BLaER1 treated with 17β-estradiol and CSF1 and Interleukin-3, amounts not matched to agents 10 nM and 100 nM (cell line): ENCODE measurements at regions not wholly inside any gene's neighbourhood (a gene's known extent, or its start where the extent isn't known, plus 50 kb on each side); places are given as distances from the start of the nearest gene placed in this dataset.

Experiments used
- H3K27ac ChIP-seq, 11 experiments: shearing (Covaris generic); formaldehyde crosslinking; 2 replicates each; pipeline ENCODE4 v1.8.1; 2022
- H3K27me3 ChIP-seq, 11 experiments: shearing (Covaris generic); formaldehyde crosslinking; 2 replicates each; pipeline ENCODE4 v1.8.1; 2022
- H3K36me3 ChIP-seq, 11 experiments: shearing (Covaris generic); formaldehyde crosslinking; 2 replicates each; pipeline ENCODE4 v1.8.1; 2022
- H3K4me1 ChIP-seq, 10 experiments: shearing (Covaris generic); formaldehyde crosslinking; 2 replicates each; pipeline ENCODE4 v1.8.1; 2022
- H3K4me2 ChIP-seq, 11 experiments: shearing (Covaris generic); formaldehyde crosslinking; 2 replicates each; pipeline ENCODE4 v1.8.1; 2022
- H3K4me3 ChIP-seq, 10 experiments: shearing (Covaris generic); formaldehyde crosslinking; 2 replicates each; pipeline ENCODE4 v1.8.1; 2022
- H3K9ac ChIP-seq, 11 experiments: shearing (Covaris generic); formaldehyde crosslinking; 2 replicates each; pipeline ENCODE4 v1.8.1; 2022
- H3K9me3 ChIP-seq, 11 experiments: shearing (Covaris generic); formaldehyde crosslinking; replicated peaks in 1 of 11; 2 replicates each; pipeline ENCODE4 v1.8.1; 2022
- H4K20me1 ChIP-seq, 11 experiments: shearing (Covaris generic); formaldehyde crosslinking; 2 replicates each; pipeline ENCODE4 v1.8.1; 2022
- Cebpa-rat ChIP-seq, 11 experiments: shearing (Covaris generic); IDR thresholded peaks; 2 replicates each; pipeline ENCODE4 v1.8.1; 2022

GRCh38 chr2:155301221-155301620, 602.7 kb downstream of the KCNJ3 start:
- Histone ChIP-seq H3K9ac (no peak overlapping the region), H3K4me1 (peaks cover 0 to 8% (median 0%) of the 10 kb centered on the region in 10 experiments; a peak in 3 of 20 replicates), H4K20me1 (no peaks in the 10 kb centered on the region), H3K4me3 (no peak overlapping the region), H3K4me2 (no peak overlapping the region), H3K9me3 (no peaks in the 10 kb centered on the region), H3K27me3 (no peaks in the 10 kb centered on the region), H3K36me3 (no peaks in the 10 kb centered on the region), H3K27ac (no peak overlapping the region)
- TF ChIP-seq Cebpa-rat (IDR thresholded peaks at IDR 0.05): no peak

GRCh38 chr2:155298001-155298400, 599.5 kb downstream of the KCNJ3 start:
- H3K4me1 ChIP-seq: peaks cover 0 to 11% (median 0%) of the 10 kb centered on the region in 10 experiments; a peak in 3 of 20 replicates
- TF ChIP-seq Cebpa-rat (IDR thresholded peaks at IDR 0.05): no peak
- H3K27me3 ChIP-seq: no peaks in the 10 kb centered on the region
- H3K9me3 ChIP-seq: no peaks in the 10 kb centered on the region
- no peak overlapping the region for H3K9ac ChIP-seq
- no peaks in the 10 kb centered on the region for H3K36me3 ChIP-seq
- H4K20me1 ChIP-seq: no peaks in the 10 kb centered on the region
- peak overlapping the region in 1 of 11 experiments; percentile 7; a peak in 1 of 22 replicates for H3K4me2 ChIP-seq
- no peak overlapping the region for H3K4me3 ChIP-seq
- H3K27ac ChIP-seq: no peak overlapping the region

DNA sequence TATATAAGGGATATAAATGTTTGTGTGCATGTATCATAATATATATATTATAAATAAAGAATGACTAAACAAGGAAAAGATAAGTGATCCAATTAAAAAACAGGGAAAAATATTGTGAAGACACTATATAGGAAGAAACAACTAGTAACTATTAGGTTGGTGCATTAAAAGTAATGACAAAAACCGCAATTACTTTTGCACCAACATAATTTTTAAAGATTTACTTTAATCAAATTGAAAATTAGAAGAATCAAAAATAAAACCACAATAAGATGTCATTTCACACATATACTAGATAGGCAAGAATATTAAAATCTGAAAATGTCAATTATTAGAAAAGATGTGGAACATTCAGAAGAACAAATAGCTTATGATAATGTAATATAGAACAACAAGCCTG, 595.9 kb downstream of the KCNJ3 start:
- H3K4me1 ChIP-seq: peaks cover 0 to 11% (median 0%) of the 10 kb centered on the region in 10 experiments; a peak in 3 of 20 replicates
- H3K4me3 ChIP-seq: no peak overlapping the region
- no peaks in the 10 kb centered on the region for H4K20me1 ChIP-seq
- H3K36me3 ChIP-seq: no peaks in the 10 kb centered on the region
- no peak overlapping the region for H3K4me2 ChIP-seq
- H3K27me3 ChIP-seq: no peaks in the 10 kb centered on the region
- TF ChIP-seq Cebpa-rat (IDR thresholded peaks at IDR 0.05): no peak
- H3K27ac ChIP-seq: no peak overlapping the region
- no peaks in the 10 kb centered on the region for H3K9me3 ChIP-seq
- no peak overlapping the region for H3K9ac ChIP-seq

DNA sequence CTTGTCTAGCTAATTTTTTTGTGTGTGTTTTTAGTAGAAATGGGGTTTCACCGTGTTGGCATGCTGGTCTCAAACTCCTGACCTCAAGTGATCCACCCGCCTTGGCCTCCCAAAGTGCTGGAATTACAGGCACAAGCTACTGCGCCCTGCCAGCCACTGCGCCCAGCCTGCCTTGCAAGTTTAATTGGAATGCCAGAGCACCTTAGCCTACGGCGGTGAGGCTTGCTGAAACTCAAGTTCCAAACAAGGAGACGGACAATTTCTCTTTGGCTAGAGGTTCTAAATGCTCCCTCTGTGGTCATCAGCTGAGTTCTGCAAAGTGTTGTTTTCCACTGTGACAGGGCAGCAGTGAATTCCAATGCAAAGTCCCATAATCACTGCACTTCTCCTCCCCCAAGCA, 583.4 kb downstream of the KCNJ3 start:
- no peaks in the 10 kb centered on the region for H4K20me1 ChIP-seq
- H3K27ac ChIP-seq: no peak overlapping the region
- no peaks in the 10 kb centered on the region for H3K36me3 ChIP-seq
- no peaks in the 10 kb centered on the region for H3K4me1 ChIP-seq
- TF ChIP-seq Cebpa-rat (IDR thresholded peaks at IDR 0.05): no peak
- H3K27me3 ChIP-seq: no peaks in the 10 kb centered on the region
- no peak overlapping the region for H3K9ac ChIP-seq
- no peak overlapping the region for H3K4me2 ChIP-seq
- H3K9me3 ChIP-seq: no peaks in the 10 kb centered on the region
- H3K4me3 ChIP-seq: no peak overlapping the region

GRCh38 chr2:155273323-155273722, 574.8 kb downstream of the KCNJ3 start:
- no peak overlapping the region for H3K9ac ChIP-seq
- H3K9me3 ChIP-seq: no peaks in the 10 kb centered on the region
- no peaks in the 10 kb centered on the region for H3K4me1 ChIP-seq
- no peaks in the 10 kb centered on the region for H4K20me1 ChIP-seq
- H3K36me3 ChIP-seq: no peaks in the 10 kb centered on the region
- H3K27me3 ChIP-seq: no peaks in the 10 kb centered on the region
- no peak overlapping the region for H3K27ac ChIP-seq
- H3K4me3 ChIP-seq: no peak overlapping the region
- no peak for TF ChIP-seq Cebpa-rat (IDR thresholded peaks at IDR 0.05)
- no peak overlapping the region for H3K4me2 ChIP-seq

- H4K20me1 ChIP-seq: no peaks in the 10 kb centered on the region
- no peaks in the 10 kb centered on the region for H3K27me3 ChIP-seq
- no peak overlapping the region for H3K27ac ChIP-seq
- H3K4me2 ChIP-seq: no peak overlapping the region
- no peak for TF ChIP-seq Cebpa-rat (IDR thresholded peaks at IDR 0.05)
- no peaks in the 10 kb centered on the region for H3K36me3 ChIP-seq
- H3K4me3 ChIP-seq: no peak overlapping the region
- no peak overlapping the region for H3K9ac ChIP-seq
- H3K9me3 ChIP-seq: no peaks in the 10 kb centered on the region
- H3K4me1 ChIP-seq: no peaks in the 10 kb centered on the region
Observed at GRCh38 chr2:155266583-155266982, 568.1 kb downstream of the KCNJ3 start.

- H3K4me1 ChIP-seq: no peaks in the 10 kb centered on the region
- H3K9ac ChIP-seq: no peak overlapping the region
- H3K9me3 ChIP-seq: no peaks in the 10 kb centered on the region
- H3K4me2 ChIP-seq: no peak overlapping the region
- no peak for TF ChIP-seq Cebpa-rat (IDR thresholded peaks at IDR 0.05)
- no peaks in the 10 kb centered on the region for H4K20me1 ChIP-seq
- H3K27me3 ChIP-seq: no peaks in the 10 kb centered on the region
- no peak overlapping the region for H3K27ac ChIP-seq
- no peaks in the 10 kb centered on the region for H3K36me3 ChIP-seq
- H3K4me3 ChIP-seq: no peak overlapping the region
Observed at GRCh38 chr2:155266109-155266508, 567.6 kb downstream of the KCNJ3 start.

GRCh38 chr2:155256803-155257202, 558.3 kb downstream of the KCNJ3 start:
- no peak overlapping the region for H3K9ac ChIP-seq
- no peaks in the 10 kb centered on the region for H3K9me3 ChIP-seq
- H3K27ac ChIP-seq: no peak overlapping the region
- no peak overlapping the region for H3K4me2 ChIP-seq
- H3K4me1 ChIP-seq: no peaks in the 10 kb centered on the region
- no peaks in the 10 kb centered on the region for H4K20me1 ChIP-seq
- no peak for TF ChIP-seq Cebpa-rat (IDR thresholded peaks at IDR 0.05)
- H3K27me3 ChIP-seq: no peaks in the 10 kb centered on the region
- no peaks in the 10 kb centered on the region for H3K36me3 ChIP-seq
- H3K4me3 ChIP-seq: no peak overlapping the region

GRCh38 chr2:155250800-155251199, 552.3 kb downstream of the KCNJ3 start:
- Histone ChIP-seq H3K4me3 (no peak overlapping the region), H3K9me3 (no peaks in the 10 kb centered on the region), H3K9ac (no peak overlapping the region), H3K27me3 (no peaks in the 10 kb centered on the region), H3K4me1 (no peaks in the 10 kb centered on the region), H4K20me1 (no peaks in the 10 kb centered on the region), H3K27ac (no peak overlapping the region), H3K36me3 (no peaks in the 10 kb centered on the region), H3K4me2 (no peak overlapping the region)
- no peak for TF ChIP-seq Cebpa-rat (IDR thresholded peaks at IDR 0.05)

DNA sequence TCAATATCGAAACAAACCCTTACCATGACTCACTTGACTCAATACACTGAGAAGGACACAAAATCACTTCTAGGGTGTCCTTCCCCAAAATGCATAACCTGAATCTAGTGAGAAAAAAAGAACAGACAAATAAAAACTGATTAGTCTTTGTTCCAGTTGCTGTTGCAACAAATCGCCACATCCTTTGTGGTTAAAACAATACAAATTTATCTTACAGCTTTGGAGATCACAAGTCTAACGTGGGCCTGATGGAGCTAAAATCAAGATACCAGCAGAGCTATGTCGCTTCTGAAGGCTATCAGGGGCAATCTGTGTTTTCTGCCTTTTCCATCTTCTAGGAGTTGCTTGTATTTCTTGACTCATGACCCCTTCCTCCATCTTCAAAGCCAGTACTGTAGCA, 541.7 kb downstream of the KCNJ3 start:
- Histone ChIP-seq H3K4me2 (peak overlapping the region in 4 of 11 experiments; percentile 11 to 27 (median 26); a peak in 4 of 22 replicates), H3K27me3 (no peaks in the 10 kb centered on the region), H3K9ac (no peak overlapping the region), H3K4me1 (peaks cover 0 to 6% (median 2%) of the 10 kb centered on the region in 10 experiments; a peak in 5 of 20 replicates), H3K9me3 (peaks cover 0 to 10% (median 0%) of the 10 kb centered on the region in 11 experiments; a peak in 2 of 22 replicates), H3K36me3 (no peaks in the 10 kb centered on the region), H3K27ac (no peak overlapping the region), H4K20me1 (no peaks in the 10 kb centered on the region), H3K4me3 (no peak overlapping the region)
- TF ChIP-seq Cebpa-rat (IDR thresholded peaks at IDR 0.05): no peak
